Keratinocyte (primary cell): ENCODE measurements at regions not wholly inside any gene's neighbourhood (a gene's known extent, or its start where the extent isn't known, plus 50 kb on each side); places are given as distances from the start of the nearest gene placed in this dataset.

Source experiments
- DNase-seq: peaks from one replicate; pipeline ENCODE4 v3.0.0-alpha.2; 2011; ENCODE audit warnings: low read depth, missing footprints, low spot score
- FAIRE-seq: peaks from 2 replicates; lab custom pipeline; 2011; peaks lifted over from hg19 to GRCh38; lab: Jason Lieb, UNC
- H2AFZ ChIP-seq: 2 replicates; pipeline ENCODE4 v1.6.0; 2012; ENCODE audit warnings: low read length, control low read depth, inconsistent platforms; ENCODE audit not compliant: control insufficient read depth
- H3K27ac ChIP-seq: 2 replicates; pipeline ENCODE4 v1.5.1; 2011; ENCODE audit warnings: low read length; ENCODE audit not compliant: control insufficient read depth, insufficient read depth
- H3K27me3 ChIP-seq: 3 replicates; pipeline ENCODE4 v1.6.0; 2011; ENCODE audit warnings: low read length; ENCODE audit not compliant: control insufficient read depth, insufficient read depth; ENCODE audit errors: extremely low read depth
- H3K36me3 ChIP-seq, 2 experiments: 2 replicates in 1 of 2; 3 replicates in 1 of 2; pipeline ENCODE4 v1.5.1; 2011; ENCODE audit warnings: low read length in 2 of 2, mild to moderate bottlenecking in 1 of 2; ENCODE audit not compliant: control insufficient read depth in 2 of 2, insufficient read depth in 2 of 2; ENCODE audit errors: extremely low read depth in 1 of 2
- H3K4me1 ChIP-seq: 3 replicates; pipeline ENCODE4 v1.5.1; 2011; ENCODE audit warnings: low read length; ENCODE audit not compliant: control insufficient read depth, insufficient read depth; ENCODE audit errors: extremely low read depth
- H3K4me2 ChIP-seq: 3 replicates; pipeline ENCODE4 v1.6.0; 2011; ENCODE audit warnings: low read depth, low read length; ENCODE audit not compliant: control insufficient read depth, insufficient read depth; ENCODE audit errors: extremely low read depth
- H3K4me3 ChIP-seq, 3 experiments: fragments of 200-600 bp in 1 of 3; sonication (generic) in 1 of 3; 2 replicates in 2 of 3; 3 replicates in 1 of 3; pipeline ENCODE4 v1.5.1; 2011 to 2016; ENCODE audit warnings: low read length in 3 of 3, mild to moderate bottlenecking in 3 of 3, control low read depth in 2 of 3, inconsistent platforms in 1 of 3, low read depth in 1 of 3, mixed read lengths in 1 of 3, mixed run types in 1 of 3, moderate library complexity in 1 of 3; ENCODE audit not compliant: control insufficient read depth in 2 of 3, insufficient read depth in 2 of 3; ENCODE audit errors: extremely low read depth in 1 of 3
- H3K79me2 ChIP-seq: 2 replicates; pipeline ENCODE4 v1.6.0; 2012; ENCODE audit warnings: low read length; ENCODE audit not compliant: control insufficient read depth, insufficient read depth
- H3K9ac ChIP-seq: 3 replicates; pipeline ENCODE4 v1.6.0; 2011; ENCODE audit warnings: low read length; ENCODE audit not compliant: control insufficient read depth, insufficient read depth; ENCODE audit errors: extremely low read depth
- H3K9me1 ChIP-seq: 3 replicates; pipeline ENCODE4 v1.6.0; 2011; ENCODE audit warnings: low read length; ENCODE audit not compliant: control insufficient read depth, insufficient read depth; ENCODE audit errors: extremely low read depth
- H3K9me3 ChIP-seq: 2 replicates; pipeline ENCODE4 v1.5.1; 2012; ENCODE audit warnings: low read depth, low read length; ENCODE audit not compliant: control insufficient read depth
- H4K20me1 ChIP-seq: 3 replicates; pipeline ENCODE4 v1.6.0; 2011; ENCODE audit warnings: low read length; ENCODE audit not compliant: control insufficient read depth, insufficient read depth; ENCODE audit errors: extremely low read depth
- EZH2 ChIP-seq: IDR thresholded peaks from one replicate; pipeline ENCODE4 v1.6.1; 2012; ENCODE audit warnings: inconsistent platforms, mild to moderate bottlenecking, low read length, moderate library complexity
- dilution Hi-C: fragments of 300-500 bp; cut with MboI; formaldehyde crosslinking; loops from one replicate; pipeline ENCODE4 v1.7.0; 2020; ENCODE audit warnings: low sequenced_read_pairs; ENCODE audit not compliant: extremely low pct_ligation_motif_present
- TF ChIP-seq, protein P1 (sequence below), 3 experiments: IDR thresholded peaks in 1 of 3; conservative IDR thresholded peaks in 1 of 3; optimal IDR thresholded peaks in 1 of 3; 2 replicates in 2 of 3; 3 replicates in 1 of 3; pipeline versions ENCODE3 to v1.5.1; 2011; ENCODE audit warnings: low read length in 3 of 3, mild to moderate bottlenecking in 3 of 3, moderate library complexity in 2 of 3, control low read depth in 1 of 3, inconsistent platforms in 1 of 3; ENCODE audit not compliant: insufficient read depth in 2 of 3; ENCODE audit errors: extremely low read depth in 1 of 3

DNA sequence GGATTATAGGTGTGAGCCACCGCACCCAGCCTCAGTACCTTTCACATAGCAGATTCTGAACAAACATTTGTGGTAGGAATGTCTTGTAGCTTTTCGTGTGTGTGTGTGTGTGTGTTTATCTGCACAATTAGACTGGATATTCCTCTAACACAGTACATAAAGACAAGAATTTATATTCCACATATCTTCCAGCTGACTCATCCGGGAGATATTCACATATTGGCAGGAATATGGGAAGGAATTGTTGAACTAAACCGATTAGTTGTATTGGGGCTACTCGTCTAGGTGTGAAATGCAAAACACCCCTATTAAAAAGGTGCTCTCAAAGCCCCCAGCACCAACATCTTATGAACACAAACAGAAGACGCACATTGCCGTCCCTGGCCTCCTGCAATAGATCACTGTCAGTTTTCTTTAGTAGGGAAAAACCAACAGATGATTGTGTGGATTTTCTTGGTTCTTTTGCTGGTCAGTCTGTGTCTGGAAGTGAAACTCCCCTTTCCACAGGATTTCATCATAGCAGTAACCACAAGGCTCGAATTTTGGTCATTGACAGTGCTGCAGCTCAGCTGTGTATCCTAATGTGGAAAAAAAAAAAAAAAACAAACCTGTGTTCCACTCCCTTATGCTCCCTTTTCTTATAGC, 208.5 kb upstream of the ACVR2A start:
- no peaks in the 10 kb centered on the region for H3K36me3 ChIP-seq
- no peaks in the 10 kb centered on the region for H3K9me3 ChIP-seq
- peak; percentile 13 for DNase-seq
- H3K9ac ChIP-seq: no peak overlapping the region
- H3K79me2 ChIP-seq: no peaks in the 10 kb centered on the region
- peaks cover 19% of the 10 kb centered on the region for H3K4me1 ChIP-seq
- dilution Hi-C loops: no loop called here
- H3K27ac ChIP-seq: no peak overlapping the region
- H2AFZ ChIP-seq: peak overlapping the region; percentile 16
- H4K20me1 ChIP-seq: no peaks in the 10 kb centered on the region
- no peaks in the 10 kb centered on the region for H3K9me1 ChIP-seq
- FAIRE-seq: peak; percentile 52
- H3K4me2 ChIP-seq: peak overlapping the region; percentile 71
- no peaks in the 10 kb centered on the region for H3K27me3 ChIP-seq
- TF ChIP-seq, protein P1, sequence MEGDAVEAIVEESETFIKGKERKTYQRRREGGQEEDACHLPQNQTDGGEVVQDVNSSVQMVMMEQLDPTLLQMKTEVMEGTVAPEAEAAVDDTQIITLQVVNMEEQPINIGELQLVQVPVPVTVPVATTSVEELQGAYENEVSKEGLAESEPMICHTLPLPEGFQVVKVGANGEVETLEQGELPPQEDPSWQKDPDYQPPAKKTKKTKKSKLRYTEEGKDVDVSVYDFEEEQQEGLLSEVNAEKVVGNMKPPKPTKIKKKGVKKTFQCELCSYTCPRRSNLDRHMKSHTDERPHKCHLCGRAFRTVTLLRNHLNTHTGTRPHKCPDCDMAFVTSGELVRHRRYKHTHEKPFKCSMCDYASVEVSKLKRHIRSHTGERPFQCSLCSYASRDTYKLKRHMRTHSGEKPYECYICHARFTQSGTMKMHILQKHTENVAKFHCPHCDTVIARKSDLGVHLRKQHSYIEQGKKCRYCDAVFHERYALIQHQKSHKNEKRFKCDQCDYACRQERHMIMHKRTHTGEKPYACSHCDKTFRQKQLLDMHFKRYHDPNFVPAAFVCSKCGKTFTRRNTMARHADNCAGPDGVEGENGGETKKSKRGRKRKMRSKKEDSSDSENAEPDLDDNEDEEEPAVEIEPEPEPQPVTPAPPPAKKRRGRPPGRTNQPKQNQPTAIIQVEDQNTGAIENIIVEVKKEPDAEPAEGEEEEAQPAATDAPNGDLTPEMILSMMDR (optimal IDR thresholded peaks at IDR 0.05 in 1 of 3, IDR thresholded peaks at IDR 0.05 in 1 of 3, conservative IDR thresholded peaks at IDR 0.05 in 1 of 3; ENCODE audit: extremely low read depth in 1 of 3, insufficient read depth in 2 of 3, low read length in 3 of 3): no peak
- no peak for TF ChIP-seq EZH2
- H3K4me3 ChIP-seq: peak overlapping the region in 2 of 3 experiments; percentile 7 to 13

- H3K27me3 ChIP-seq: no peaks in the 10 kb centered on the region
- TF ChIP-seq EZH2: no peak
- TF ChIP-seq, protein P1 (optimal IDR thresholded peaks at IDR 0.05 in 1 of 3, IDR thresholded peaks at IDR 0.05 in 1 of 3, conservative IDR thresholded peaks at IDR 0.05 in 1 of 3; ENCODE audit: extremely low read depth in 1 of 3, insufficient read depth in 2 of 3, low read length in 3 of 3): no peak
- FAIRE-seq: no peak
Observed at GRCh38 chr2:147634826-147635225, 210.0 kb upstream of the ACVR2A start.

More at GRCh38 chr2:147634826-147635225, 210.0 kb upstream of the ACVR2A start:
- H2AFZ ChIP-seq: no peak overlapping the region
- dilution Hi-C loops: no loop called here
- H3K9ac ChIP-seq: no peak overlapping the region
- no peaks in the 10 kb centered on the region for H3K9me3 ChIP-seq
- H3K9me1 ChIP-seq: no peaks in the 10 kb centered on the region
- no peaks in the 10 kb centered on the region for H3K36me3 ChIP-seq
- no peaks in the 10 kb centered on the region for H3K79me2 ChIP-seq
- no peak overlapping the region for H3K27ac ChIP-seq
- no peak for DNase-seq
- H3K4me3 ChIP-seq: no peak overlapping the region
- H4K20me1 ChIP-seq: no peaks in the 10 kb centered on the region
- H3K4me1 ChIP-seq: peaks cover 19% of the 10 kb centered on the region
- H3K4me2 ChIP-seq: no peak overlapping the region
